CD4-positive, alpha-beta T cell (primary cell): ENCODE measurements at regions not wholly inside any gene's neighbourhood (a gene's known extent, or its start where the extent isn't known, plus 50 kb on each side); places are given as distances from the start of the nearest gene placed in this dataset.

ENCODE experiments used
- ATAC-seq: fragments of 200-7000 bp; cut with Tn5 transposase; one replicate; pipeline ENCODE4 v1.10.0; 2022; ENCODE audit warnings: mild to moderate bottlenecking; ENCODE audit not compliant: poor library complexity
- CTCF ChIA-PET: fragments of 350-600 bp; sonication (Branson Sonifier 250); formaldehyde crosslinking; loops from one replicate; lab custom pipeline; 2021; ENCODE audit warnings: antibody characterized with exemption, inconsistent platforms; lab: Charles Lee
- POLR2A ChIA-PET: fragments of 350-600 bp; sonication (Branson Sonifier 250); formaldehyde crosslinking; loops from one replicate; lab custom pipeline; 2021; ENCODE audit warnings: antibody characterized with exemption, inconsistent platforms; lab: Charles Lee
- DNase-seq, 14 experiments: peaks; one replicate each; pipeline ENCODE4 v3.0.0-alpha.2; 2013 to 2020; ENCODE audit warnings: mixed read lengths in 2 of 14
- H3K27ac ChIP-seq, 2 donors: one replicate each; pipeline versions ENCODE4 v1.5.1 to v1.7.0; 2013; ENCODE audit warnings: low read length in 2 of 2, low read depth in 1 of 2, mild to moderate bottlenecking in 1 of 2
- H3K27me3 ChIP-seq, 2 experiments: 1 replicate in 1 of 2; 2 replicates in 1 of 2; pipeline versions ENCODE4 v1.6.1 to v1.7.0; 2013; ENCODE audit warnings: low read length in 2 of 2, control low read depth in 1 of 2, mild to moderate bottlenecking in 1 of 2, moderate library complexity in 1 of 2; ENCODE audit not compliant: insufficient read depth in 2 of 2, control insufficient read depth in 1 of 2
- H3K36me3 ChIP-seq: one replicate; pipeline ENCODE4 v1.6.1; 2013; ENCODE audit warnings: low read length, control low read depth; ENCODE audit not compliant: insufficient read depth
- H3K4me1 ChIP-seq: one replicate; pipeline ENCODE4 v1.6.1; 2013; ENCODE audit warnings: low read length, control low read depth; ENCODE audit not compliant: insufficient read depth
- H3K4me3 ChIP-seq: one replicate; pipeline ENCODE4 v1.5.1; 2013; ENCODE audit warnings: mild to moderate bottlenecking, low read length, moderate library complexity
- H3K9me3 ChIP-seq, 2 experiments: 1 replicate in 1 of 2; 2 replicates in 1 of 2; pipeline versions ENCODE4 v1.6.1 to v1.7.0; 2013; ENCODE audit warnings: low read length in 2 of 2, mild to moderate bottlenecking in 2 of 2, control low read depth in 1 of 2, moderate library complexity in 1 of 2; ENCODE audit not compliant: control insufficient read depth in 1 of 2, insufficient read depth in 1 of 2
- H3K27ac Mint-ChIP-seq: one replicate; pipeline ENCODE4 v1.8.0; 2020; ENCODE audit warnings: mixed read lengths
- H3K27me3 Mint-ChIP-seq: one replicate; pipeline ENCODE4 v1.8.0; 2021; ENCODE audit warnings: mixed read lengths
- H3K36me3 Mint-ChIP-seq: one replicate; pipeline ENCODE4 v1.8.0; 2021; ENCODE audit warnings: low read depth, mixed read lengths
- H3K4me1 Mint-ChIP-seq: one replicate; pipeline ENCODE4 v1.8.0; 2021; ENCODE audit warnings: low read depth, mixed read lengths
- H3K4me3 Mint-ChIP-seq: one replicate; pipeline ENCODE4 v1.8.0; 2020; ENCODE audit warnings: mild to moderate bottlenecking, mixed read lengths
- H3K9me3 Mint-ChIP-seq: one replicate; pipeline ENCODE4 v1.8.0; 2020; ENCODE audit warnings: mixed read lengths
- intact Hi-C, 2 experiments: fragments of 100-400 bp; cut with DNase I in 1 of 2; cut with micrococcal nuclease in 1 of 2; formaldehyde crosslinking; loops; one replicate each; pipeline versions ENCODE4 v1.15.1 to v1.9.0; 2023 to 2025; cut with DNase I, micrococcal nuclease
- TF ChIP-seq, protein P1 (sequence below): fragments of 200-600 bp; IDR thresholded peaks from one replicate; pipeline ENCODE4 v1.8.0; 2022; ENCODE audit warnings: antibody characterized with exemption, mild to moderate bottlenecking

DNA sequence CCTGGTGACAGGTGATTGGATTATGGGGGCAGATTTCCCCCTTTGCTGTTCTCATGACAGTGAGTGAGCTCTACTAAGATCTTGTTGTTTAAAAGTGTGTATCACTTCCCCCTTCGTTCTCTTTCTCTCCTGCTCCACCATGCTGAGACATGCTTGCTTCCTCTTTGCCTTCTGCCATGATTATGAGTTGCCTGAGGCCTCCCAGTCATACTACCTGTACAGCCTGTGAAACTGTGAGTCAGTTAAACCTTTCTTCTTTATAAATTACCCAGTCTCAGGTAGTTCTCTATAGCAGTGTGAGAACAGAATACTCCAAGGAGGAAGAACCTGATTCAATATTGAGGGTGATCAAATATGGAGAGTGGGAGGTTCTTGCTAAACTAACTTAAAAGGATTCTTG, 724.9 kb downstream of the DOK5 start:
- intact Hi-C loops, result no loop called here
- Histone ChIP-seq H3K4me1 (no peaks in the 10 kb centered on the region), H3K27me3 (no peaks in the 10 kb centered on the region), H3K36me3 (no peaks in the 10 kb centered on the region), H3K27ac (no peak overlapping the region), H3K9me3 (peaks cover 0 to 3% of the 10 kb centered on the region in 2 experiments), H3K4me3 (no peak overlapping the region)
- Mint-ChIP-seq H3K4me1 (no peaks in the 10 kb centered on the region), H3K27me3 (no peaks in the 10 kb centered on the region), H3K4me3 (no peak overlapping the region), H3K9me3 (peaks cover 11% of the 10 kb centered on the region), H3K27ac (no peak overlapping the region), H3K36me3 (no peaks in the 10 kb centered on the region)
- ChIA-PET CTCF (no interaction called here), POLR2A (no interaction called here)
- DNase-seq (no peak), ATAC-seq (no peak)
- TF ChIP-seq, protein P1, sequence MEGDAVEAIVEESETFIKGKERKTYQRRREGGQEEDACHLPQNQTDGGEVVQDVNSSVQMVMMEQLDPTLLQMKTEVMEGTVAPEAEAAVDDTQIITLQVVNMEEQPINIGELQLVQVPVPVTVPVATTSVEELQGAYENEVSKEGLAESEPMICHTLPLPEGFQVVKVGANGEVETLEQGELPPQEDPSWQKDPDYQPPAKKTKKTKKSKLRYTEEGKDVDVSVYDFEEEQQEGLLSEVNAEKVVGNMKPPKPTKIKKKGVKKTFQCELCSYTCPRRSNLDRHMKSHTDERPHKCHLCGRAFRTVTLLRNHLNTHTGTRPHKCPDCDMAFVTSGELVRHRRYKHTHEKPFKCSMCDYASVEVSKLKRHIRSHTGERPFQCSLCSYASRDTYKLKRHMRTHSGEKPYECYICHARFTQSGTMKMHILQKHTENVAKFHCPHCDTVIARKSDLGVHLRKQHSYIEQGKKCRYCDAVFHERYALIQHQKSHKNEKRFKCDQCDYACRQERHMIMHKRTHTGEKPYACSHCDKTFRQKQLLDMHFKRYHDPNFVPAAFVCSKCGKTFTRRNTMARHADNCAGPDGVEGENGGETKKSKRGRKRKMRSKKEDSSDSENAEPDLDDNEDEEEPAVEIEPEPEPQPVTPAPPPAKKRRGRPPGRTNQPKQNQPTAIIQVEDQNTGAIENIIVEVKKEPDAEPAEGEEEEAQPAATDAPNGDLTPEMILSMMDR, result no peak

GRCh38 chr20:55194947-55195346, 719.6 kb downstream of the DOK5 start:
- no peak overlapping the region for H3K4me3 Mint-ChIP-seq
- DNase-seq, result no peak
- H3K9me3 ChIP-seq, result peaks cover 0 to 8% of the 10 kb centered on the region in 2 experiments
- H3K36me3 Mint-ChIP-seq, result no peaks in the 10 kb centered on the region
- TF ChIP-seq, protein P1, result no peak
- no peak for ATAC-seq
- peaks cover 1% of the 10 kb centered on the region for H3K9me3 Mint-ChIP-seq
- H3K4me1 ChIP-seq, result no peaks in the 10 kb centered on the region
- H3K27me3 Mint-ChIP-seq, result no peaks in the 10 kb centered on the region
- H3K4me3 ChIP-seq, result no peak overlapping the region
- ChIA-PET CTCF (no interaction called here), POLR2A (no interaction called here)
- intact Hi-C loops, result no loop called here
- no peaks in the 10 kb centered on the region for H3K27me3 ChIP-seq
- no peaks in the 10 kb centered on the region for H3K36me3 ChIP-seq
- no peaks in the 10 kb centered on the region for H3K4me1 Mint-ChIP-seq
- H3K27ac ChIP-seq, result no peak overlapping the region
- no peak overlapping the region for H3K27ac Mint-ChIP-seq

DNA sequence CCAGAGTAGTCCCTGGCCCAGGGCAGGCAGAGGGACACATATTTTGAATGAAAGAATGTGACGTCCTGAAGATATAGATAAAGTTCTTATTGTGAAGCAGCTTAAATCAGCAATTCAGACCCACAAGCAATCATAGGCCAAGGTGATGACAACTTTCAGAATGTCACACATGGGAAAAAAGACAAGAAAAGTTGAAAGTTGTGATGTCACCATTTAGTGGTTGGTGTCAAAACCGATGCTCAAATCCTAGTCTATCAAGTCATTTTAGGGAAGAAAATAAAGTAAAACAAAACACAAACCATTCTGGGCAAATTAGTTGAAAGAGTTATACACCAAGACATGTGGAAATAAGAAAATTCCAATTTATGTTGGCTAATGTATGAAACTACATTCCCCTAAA, 710.8 kb downstream of the DOK5 start:
- no peak overlapping the region for H3K27ac ChIP-seq
- DNase-seq, result no peak

More for the DNA sequence above, 710.8 kb downstream of the DOK5 start:
- H3K36me3 ChIP-seq, result no peaks in the 10 kb centered on the region
- H3K9me3 ChIP-seq, result peaks cover 0 to 4% of the 10 kb centered on the region in 2 experiments
- H3K27ac Mint-ChIP-seq, result no peak overlapping the region
- ChIA-PET POLR2A (no interaction called here), CTCF (no interaction called here)
- H3K36me3 Mint-ChIP-seq, result no peaks in the 10 kb centered on the region
- H3K27me3 ChIP-seq, result no peaks in the 10 kb centered on the region
- TF ChIP-seq, protein P1, result no peak
- no peaks in the 10 kb centered on the region for H3K4me1 Mint-ChIP-seq
- ATAC-seq, result no peak
- intact Hi-C loops, result no loop called here
- H3K9me3 Mint-ChIP-seq, result peaks cover 11% of the 10 kb centered on the region
- no peaks in the 10 kb centered on the region for H3K4me1 ChIP-seq
- H3K27me3 Mint-ChIP-seq, result no peaks in the 10 kb centered on the region
- H3K4me3 ChIP-seq, result no peak overlapping the region
- H3K4me3 Mint-ChIP-seq, result no peak overlapping the region
